ENCODE measurements at regions not wholly inside any gene's neighbourhood (a gene's known extent, or its start where the extent isn't known, plus 50 kb on each side); places are given as distances from the start of the nearest gene placed in this dataset.

DNA sequence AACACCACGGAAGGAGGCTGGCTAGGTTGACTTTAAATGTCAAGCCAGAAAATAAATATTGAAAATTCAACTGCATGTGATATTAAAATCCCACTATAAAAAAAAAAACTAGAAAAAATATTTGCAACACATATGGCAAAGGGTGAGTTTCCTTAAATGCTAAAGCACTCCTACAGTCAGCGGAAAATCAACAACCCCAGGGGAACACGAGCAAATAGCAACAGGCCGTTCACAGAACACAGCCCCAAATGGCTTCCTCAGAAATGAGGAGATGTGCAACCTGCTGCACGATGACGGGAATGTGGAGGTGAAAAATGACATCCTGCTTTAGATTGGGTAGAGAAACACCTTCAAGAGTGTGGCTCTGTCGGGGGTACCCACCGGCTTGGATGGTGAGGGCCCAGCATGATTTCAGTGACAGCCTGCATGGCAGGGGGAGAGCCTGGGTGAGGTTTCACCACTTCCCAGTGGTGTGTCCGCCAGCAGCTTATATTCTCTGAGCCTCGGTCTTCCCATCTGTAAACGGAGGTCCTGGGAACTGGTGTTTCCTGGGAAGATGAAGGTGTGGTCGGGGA is 157.9 kb upstream of the GLI2 start:
- no peak for TF ChIP-seq FOXP2 (optimal IDR thresholded peaks at IDR 0.05; ENCODE audit: borderline replicate concordance, extremely low read depth, extremely low read length, insufficient read depth)
- TF ChIP-seq, protein P1, sequence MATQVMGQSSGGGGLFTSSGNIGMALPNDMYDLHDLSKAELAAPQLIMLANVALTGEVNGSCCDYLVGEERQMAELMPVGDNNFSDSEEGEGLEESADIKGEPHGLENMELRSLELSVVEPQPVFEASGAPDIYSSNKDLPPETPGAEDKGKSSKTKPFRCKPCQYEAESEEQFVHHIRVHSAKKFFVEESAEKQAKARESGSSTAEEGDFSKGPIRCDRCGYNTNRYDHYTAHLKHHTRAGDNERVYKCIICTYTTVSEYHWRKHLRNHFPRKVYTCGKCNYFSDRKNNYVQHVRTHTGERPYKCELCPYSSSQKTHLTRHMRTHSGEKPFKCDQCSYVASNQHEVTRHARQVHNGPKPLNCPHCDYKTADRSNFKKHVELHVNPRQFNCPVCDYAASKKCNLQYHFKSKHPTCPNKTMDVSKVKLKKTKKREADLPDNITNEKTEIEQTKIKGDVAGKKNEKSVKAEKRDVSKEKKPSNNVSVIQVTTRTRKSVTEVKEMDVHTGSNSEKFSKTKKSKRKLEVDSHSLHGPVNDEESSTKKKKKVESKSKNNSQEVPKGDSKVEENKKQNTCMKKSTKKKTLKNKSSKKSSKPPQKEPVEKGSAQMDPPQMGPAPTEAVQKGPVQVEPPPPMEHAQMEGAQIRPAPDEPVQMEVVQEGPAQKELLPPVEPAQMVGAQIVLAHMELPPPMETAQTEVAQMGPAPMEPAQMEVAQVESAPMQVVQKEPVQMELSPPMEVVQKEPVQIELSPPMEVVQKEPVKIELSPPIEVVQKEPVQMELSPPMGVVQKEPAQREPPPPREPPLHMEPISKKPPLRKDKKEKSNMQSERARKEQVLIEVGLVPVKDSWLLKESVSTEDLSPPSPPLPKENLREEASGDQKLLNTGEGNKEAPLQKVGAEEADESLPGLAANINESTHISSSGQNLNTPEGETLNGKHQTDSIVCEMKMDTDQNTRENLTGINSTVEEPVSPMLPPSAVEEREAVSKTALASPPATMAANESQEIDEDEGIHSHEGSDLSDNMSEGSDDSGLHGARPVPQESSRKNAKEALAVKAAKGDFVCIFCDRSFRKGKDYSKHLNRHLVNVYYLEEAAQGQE (IDR thresholded peaks at IDR 0.05; ENCODE audit: insufficient read depth in 1 of 2, low read depth in 2 of 2, low read length in 2 of 2): no peak
- TF ChIP-seq TAF1 (IDR thresholded peaks at IDR 0.05; ENCODE audit: borderline replicate concordance, insufficient read depth, low read length): no peak
- TF ChIP-seq SIN3A (IDR thresholded peaks at IDR 0.05; ENCODE audit: borderline replicate concordance, insufficient read depth, low read length): no peak
- no peak for TF ChIP-seq POLR2AphosphoS5 (IDR thresholded peaks at IDR 0.05; ENCODE audit: low read depth, low read length)

DNA sequence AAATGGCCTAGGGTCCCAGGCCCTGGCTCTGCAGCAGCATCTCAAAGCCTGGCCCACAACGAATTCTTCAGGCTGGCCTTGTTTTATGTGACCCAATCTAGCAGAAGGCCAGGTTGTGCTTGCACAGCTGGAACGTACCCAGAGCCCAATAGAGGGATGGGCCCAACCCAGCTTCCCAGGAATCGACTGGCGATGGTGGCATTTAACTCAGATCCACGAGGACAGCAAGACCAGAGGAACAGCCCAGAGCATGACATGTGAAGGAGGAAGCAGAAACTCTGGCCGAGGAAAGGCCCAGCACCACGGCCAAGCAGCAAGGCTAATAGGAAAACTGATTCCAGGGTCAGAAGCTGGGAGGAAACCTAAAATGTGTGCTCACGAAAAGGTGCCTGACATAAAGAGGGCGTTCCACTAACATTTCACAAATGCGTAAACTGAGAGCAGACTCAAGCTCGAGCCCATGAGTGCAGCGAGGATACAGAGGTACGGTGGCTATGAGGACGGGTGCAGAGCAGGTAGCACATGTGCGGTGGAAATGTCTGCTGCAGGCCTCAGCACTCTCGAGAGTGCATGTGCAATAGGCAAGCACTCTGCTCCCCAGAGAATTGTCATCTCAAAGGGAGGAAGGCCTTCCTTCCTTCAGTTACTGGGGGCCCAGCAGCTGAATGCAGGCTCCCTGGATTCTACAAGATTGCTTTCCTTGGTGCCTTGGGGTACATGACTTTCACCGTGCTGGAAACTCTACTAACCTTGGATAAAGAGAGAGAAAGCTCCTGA is 156.9 kb upstream of the GLI2 start:
- no peak for TF ChIP-seq SIN3A (IDR thresholded peaks at IDR 0.05; ENCODE audit: borderline replicate concordance, insufficient read depth, low read length)
- TF ChIP-seq TAF1 (IDR thresholded peaks at IDR 0.05; ENCODE audit: borderline replicate concordance, insufficient read depth, low read length): no peak
- TF ChIP-seq FOXP2 (optimal IDR thresholded peaks at IDR 0.05; ENCODE audit: borderline replicate concordance, extremely low read depth, extremely low read length, insufficient read depth): no peak
- TF ChIP-seq, protein P1 (IDR thresholded peaks at IDR 0.05; ENCODE audit: insufficient read depth in 1 of 2, low read depth in 2 of 2, low read length in 2 of 2): no peak
- TF ChIP-seq POLR2AphosphoS5 (IDR thresholded peaks at IDR 0.05; ENCODE audit: low read depth, low read length): no peak

DNA sequence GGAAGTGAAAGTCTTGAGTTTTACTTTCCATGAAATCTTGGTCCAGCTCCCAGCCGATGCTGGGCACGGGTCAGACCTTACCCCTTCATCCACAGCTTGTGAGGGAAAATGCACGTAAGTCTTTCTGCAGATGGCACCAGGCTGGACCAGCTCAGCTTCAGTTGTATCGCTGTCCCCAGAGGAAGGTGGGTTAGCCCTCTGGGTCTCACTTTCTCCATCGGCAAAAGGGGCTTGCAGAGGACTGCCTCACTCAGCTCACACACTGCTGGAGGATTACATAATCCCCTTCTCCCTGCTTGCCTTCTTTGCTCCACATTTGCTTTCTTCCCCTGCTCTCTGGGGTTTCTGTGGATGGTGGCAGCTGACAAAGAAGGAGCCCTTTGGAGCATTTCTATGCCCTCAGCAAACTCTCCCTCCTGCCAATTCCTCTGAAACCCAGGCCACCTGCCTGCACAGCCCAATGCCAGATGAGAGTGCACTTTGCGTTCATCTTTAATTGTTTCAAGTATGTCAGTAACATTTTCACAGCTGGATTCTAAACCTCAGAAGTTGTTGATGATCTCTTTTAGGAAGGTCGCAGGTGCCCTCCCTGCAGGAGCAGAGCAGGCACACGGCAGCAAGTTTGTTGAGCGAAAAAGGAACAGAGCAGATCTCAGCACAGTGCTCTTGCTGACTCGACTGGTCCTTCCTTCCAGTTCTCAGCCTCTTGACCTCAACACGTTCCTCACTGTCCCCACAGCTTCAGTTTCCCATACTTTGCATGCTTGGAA is 155.6 kb upstream of the GLI2 start:
- TF ChIP-seq, protein P1 (IDR thresholded peaks at IDR 0.05; ENCODE audit: insufficient read depth in 1 of 2, low read depth in 2 of 2, low read length in 2 of 2): no peak
- no peak for TF ChIP-seq TAF1 (IDR thresholded peaks at IDR 0.05; ENCODE audit: borderline replicate concordance, insufficient read depth, low read length)
- TF ChIP-seq FOXP2 (optimal IDR thresholded peaks at IDR 0.05; ENCODE audit: borderline replicate concordance, extremely low read depth, extremely low read length, insufficient read depth): no peak
- no peak for TF ChIP-seq SIN3A (IDR thresholded peaks at IDR 0.05; ENCODE audit: borderline replicate concordance, insufficient read depth, low read length)
- no peak for TF ChIP-seq POLR2AphosphoS5 (IDR thresholded peaks at IDR 0.05; ENCODE audit: low read depth, low read length)

DNA sequence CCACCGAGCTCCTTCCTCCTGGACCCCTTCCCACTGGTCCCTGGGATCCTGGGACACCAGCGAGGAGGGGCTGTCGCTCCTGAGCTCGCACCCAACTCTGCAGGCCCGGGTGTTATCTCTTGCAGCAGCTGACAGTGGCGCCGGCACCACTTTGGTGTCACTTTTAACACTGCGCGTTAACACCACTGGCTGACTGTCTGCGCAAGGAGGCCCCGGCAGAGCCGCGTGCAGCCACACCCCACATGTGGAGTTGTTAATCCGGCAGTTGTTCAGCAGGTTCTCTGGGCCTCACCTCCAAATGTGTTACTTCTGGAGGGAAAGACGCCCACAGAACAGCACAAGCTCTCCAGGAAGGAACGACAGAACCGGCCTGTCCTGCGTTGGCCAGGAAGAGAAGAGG is 155.0 kb upstream of the GLI2 start:
- TF ChIP-seq, protein P1 (IDR thresholded peaks at IDR 0.05; ENCODE audit: insufficient read depth in 1 of 2, low read depth in 2 of 2, low read length in 2 of 2): no peak
- TF ChIP-seq TAF1 (IDR thresholded peaks at IDR 0.05; ENCODE audit: borderline replicate concordance, insufficient read depth, low read length) (no peak), FOXP2 (optimal IDR thresholded peaks at IDR 0.05; ENCODE audit: borderline replicate concordance, extremely low read depth, extremely low read length, insufficient read depth) (no peak)

All from PFSK-1 (cell line).